HG03457 (cell line): ENCODE measurements at regions not wholly inside any gene's neighbourhood (a gene's known extent, or its start where the extent isn't known, plus 50 kb on each side); places are given as distances from the start of the nearest gene placed in this dataset.
"Not testable (repeated sequence)": the region's sequence is repeated elsewhere in the genome, so short reads cannot be mapped to it uniquely, and the experiment has no call there.

ENCODE experiments used
- ATAC-seq: cut with Tn5 transposase; IDR thresholded peaks from one replicate; pipeline ENCODE4 v1.9.1; 2021; ENCODE audit warnings: moderate number of reproducible peaks; ENCODE audit not compliant: unreplicated experiment

- no peak for ATAC-seq
These were observed 921.0 kb downstream of the KCNA4 start for GRCh38 chr11:29095821-29096220.

- no peak for ATAC-seq
These were observed 923.3 kb downstream of the KCNA4 start for GRCh38 chr11:29093416-29094120.

GRCh38 chr11:29087200-29087812 lies 929.5 kb downstream of the KCNA4 start:
- ATAC-seq: no peak

- no peak for ATAC-seq
These were observed 941.1 kb downstream of the KCNA4 start for GRCh38 chr11:29075726-29076125.

- no peak for ATAC-seq
These were observed 953.0 kb downstream of the KCNA4 start for GRCh38 chr11:29063630-29064361.

- ATAC-seq: no peak
These were observed 953.3 kb downstream of the METTL15 start for GRCh38 chr11:29061452-29061851.

- ATAC-seq: not testable (repeated sequence)
These were observed 948.3 kb downstream of the METTL15 start for GRCh38 chr11:29056487-29056886.

GRCh38 chr11:29051935-29052334 lies 943.7 kb downstream of the METTL15 start:
- ATAC-seq: no peak

GRCh38 chr11:29050962-29051361 lies 942.8 kb downstream of the METTL15 start:
- ATAC-seq: not testable (repeated sequence)

- no peak for ATAC-seq
These were observed 932.3 kb downstream of the METTL15 start for GRCh38 chr11:29040489-29040888.

- ATAC-seq: no peak
These were observed 924.4 kb downstream of the METTL15 start for GRCh38 chr11:29032384-29033149.

- ATAC-seq: no peak
These were observed 921.3 kb downstream of the METTL15 start for GRCh38 chr11:29029452-29029851.

- no peak for ATAC-seq
These were observed 919.2 kb downstream of the METTL15 start for GRCh38 chr11:29027436-29027835.

GRCh38 chr11:29026286-29026685 lies 918.1 kb downstream of the METTL15 start:
- no peak for ATAC-seq

- no peak for ATAC-seq
These were observed 916.8 kb downstream of the METTL15 start for GRCh38 chr11:29025001-29025400.

GRCh38 chr11:29024386-29024785 lies 916.2 kb downstream of the METTL15 start:
- ATAC-seq: no peak

GRCh38 chr11:29023761-29024160 lies 915.6 kb downstream of the METTL15 start:
- no peak for ATAC-seq

GRCh38 chr11:29022676-29023075 lies 914.5 kb downstream of the METTL15 start:
- ATAC-seq: no peak

GRCh38 chr11:29019960-29020683 lies 911.9 kb downstream of the METTL15 start:
- no peak for ATAC-seq

- no peak for ATAC-seq
These were observed 910.4 kb downstream of the METTL15 start for GRCh38 chr11:29018631-29019030.

GRCh38 chr11:29017941-29018340 lies 909.8 kb downstream of the METTL15 start:
- no peak for ATAC-seq
